Spleen (tissue), 11 donors: ENCODE measurements at regions not wholly inside any gene's neighbourhood (a gene's known extent, or its start where the extent isn't known, plus 50 kb on each side); places are given as distances from the start of the nearest gene placed in this dataset.

Source experiments
- DNase-seq: peaks from one replicate; pipeline ENCODE4 v3.0.0-alpha.2; 2020
- H3K27ac ChIP-seq, 8 donors: fragments of 200-600 bp; sonication (generic) in 7 of 8; 1 replicate in 4 of 8; 2 replicates in 4 of 8; pipeline versions ENCODE4 v1.5.0 to v1.8.0; 2016 to 2021; ENCODE audit warnings: inconsistent platforms in 4 of 8, mild to moderate bottlenecking in 4 of 8, moderate library complexity in 1 of 8
- H3K27me3 ChIP-seq, 7 donors: fragments of 200-600 bp; sonication (generic) in 6 of 7; replicated peaks in 1 of 7; 1 replicate in 4 of 7; 2 replicates in 3 of 7; pipeline versions ENCODE4 v1.5.0 to v1.8.0; 2016 to 2021; ENCODE audit warnings: inconsistent platforms in 3 of 7, mild to moderate bottlenecking in 1 of 7
- H3K36me3 ChIP-seq, 6 donors: fragments of 200-600 bp; sonication (generic) in 5 of 6; 1 replicate in 4 of 6; 2 replicates in 2 of 6; pipeline versions ENCODE4 v1.5.0 to v1.8.0; 2016 to 2021; ENCODE audit warnings: inconsistent platforms in 2 of 6
- H3K4me1 ChIP-seq, 6 donors: fragments of 200-600 bp; sonication (generic) in 5 of 6; 1 replicate in 3 of 6; 2 replicates in 3 of 6; pipeline versions ENCODE4 v1.5.0 to v1.8.0; 2016 to 2021; ENCODE audit warnings: inconsistent platforms in 3 of 6
- H3K4me3 ChIP-seq, 8 donors: fragments of 200-600 bp; sonication (generic) in 7 of 8; 1 replicate in 4 of 8; 2 replicates in 4 of 8; pipeline versions ENCODE4 v1.5.0 to v1.8.0; 2016 to 2021; ENCODE audit warnings: inconsistent platforms in 4 of 8, mild to moderate bottlenecking in 4 of 8, moderate library complexity in 2 of 8
- H3K9me3 ChIP-seq, 8 donors: fragments of 200-600 bp; sonication (generic) in 7 of 8; 1 replicate in 4 of 8; 2 replicates in 4 of 8; pipeline versions ENCODE4 v1.5.0 to v1.8.0; 2016 to 2021; ENCODE audit warnings: inconsistent platforms in 4 of 8
- POLR2A ChIP-seq, 3 donors: fragments of 450-650 bp; IDR thresholded peaks; one replicate each; pipeline ENCODE4 v1.5.1; 2017; ENCODE audit warnings: antibody characterized with exemption in 3 of 3, mild to moderate bottlenecking in 1 of 3
- POLR2AphosphoS5 ChIP-seq, 3 donors: sonication (generic); formaldehyde crosslinking; IDR thresholded peaks; one replicate each; pipeline ENCODE4 v1.5.1; 2017; ENCODE audit warnings: antibody characterized with exemption in 3 of 3
- WGBS, 5 donors: extraction: QIAGEN DNeasy Blood & Tissue Kit in 3 of 5; methylation state at CpG; one replicate each; pipeline versions ENCODE4 v1.1.5 to v1.1.7; 2013 to 2018; 5-methylcytosine and 5-hydroxymethylcytosine counted together
- intact Hi-C: fragments of 100-400 bp; cut with DNase I; formaldehyde crosslinking; loops from one replicate; pipeline ENCODE4 v1.15.0; 2023; ENCODE audit warnings: low total_unique reads
- TF ChIP-seq, protein P1 (sequence below), 11 experiments: fragments of 200-600 bp in 7 of 11; fragments of 450-650 bp in 4 of 11; sonication (generic) in 4 of 11; IDR thresholded peaks in 8 of 11; conservative IDR thresholded peaks in 3 of 11; 1 replicate in 7 of 11; 2 replicates in 4 of 11; pipeline versions ENCODE4 v1.4.0 to v1.8.0; 2016 to 2021; ENCODE audit warnings: antibody characterized with exemption in 11 of 11, inconsistent platforms in 4 of 11, mild to moderate bottlenecking in 1 of 11
- donor health status: healthy with polysubstance abuse.
- donor health status: DM: no; HTN: no; CAD: no; lungs with moderate emphysema.
- donor health status: DM: no; HTN: no; CAD: no.
- donor health status: Bipolar disorder and iron deficiency.
- donor health status: healthy.
- donor health status: DM: no; HTN: no; CAD: no.
- donor health status: DM: yes; HTN: yes; CAD: no.

DNA sequence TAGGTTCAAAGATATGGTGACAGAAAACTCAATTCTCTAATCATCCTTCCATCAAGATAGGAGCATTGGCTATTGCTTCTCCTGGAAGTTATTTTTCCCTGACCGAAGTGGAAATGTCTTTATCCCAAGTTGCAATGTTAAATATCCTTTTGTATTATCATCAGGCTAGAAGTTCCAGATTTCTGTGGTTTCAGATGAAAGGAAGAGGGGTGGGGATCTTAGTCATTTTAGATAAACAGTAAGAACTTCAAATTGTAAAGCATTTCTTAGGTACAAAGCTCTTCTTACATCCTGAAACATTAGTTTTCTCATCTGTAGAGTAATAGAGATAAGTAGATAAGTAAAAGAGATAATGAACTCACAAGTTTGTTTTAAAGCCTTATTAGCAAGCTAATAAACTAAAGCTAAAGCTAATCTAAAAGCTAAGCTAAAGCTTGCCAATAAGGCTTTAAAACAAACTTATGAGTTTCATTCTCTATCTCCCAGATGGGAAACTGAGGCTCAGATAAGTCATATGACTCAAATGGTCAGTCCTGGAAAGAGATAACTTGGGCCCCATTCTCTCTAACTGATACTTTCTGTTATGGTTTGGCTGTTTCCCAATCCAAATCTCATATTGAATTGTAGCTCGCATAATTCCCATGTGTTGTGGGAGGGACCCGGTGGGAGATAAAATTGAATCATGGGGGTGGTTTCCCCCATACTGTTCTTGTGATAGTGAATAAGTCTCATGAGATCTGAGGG is 99.2 kb upstream of the KCNK2 start:
- peaks cover 0 to 27% (median 15%) of the 10 kb centered on the region in 8 donors for H3K9me3 ChIP-seq
- H3K36me3 ChIP-seq, result no peaks in the 10 kb centered on the region
- H3K4me1 ChIP-seq, result no peaks in the 10 kb centered on the region
- intact Hi-C loops, result no loop called here
- no peak overlapping the region for H3K27ac ChIP-seq
- no peak overlapping the region for H3K4me3 ChIP-seq
- TF ChIP-seq POLR2A (IDR thresholded peaks at IDR 0.05) (no peak), POLR2AphosphoS5 (IDR thresholded peaks at IDR 0.05) (no peak)
- TF ChIP-seq, protein P1, sequence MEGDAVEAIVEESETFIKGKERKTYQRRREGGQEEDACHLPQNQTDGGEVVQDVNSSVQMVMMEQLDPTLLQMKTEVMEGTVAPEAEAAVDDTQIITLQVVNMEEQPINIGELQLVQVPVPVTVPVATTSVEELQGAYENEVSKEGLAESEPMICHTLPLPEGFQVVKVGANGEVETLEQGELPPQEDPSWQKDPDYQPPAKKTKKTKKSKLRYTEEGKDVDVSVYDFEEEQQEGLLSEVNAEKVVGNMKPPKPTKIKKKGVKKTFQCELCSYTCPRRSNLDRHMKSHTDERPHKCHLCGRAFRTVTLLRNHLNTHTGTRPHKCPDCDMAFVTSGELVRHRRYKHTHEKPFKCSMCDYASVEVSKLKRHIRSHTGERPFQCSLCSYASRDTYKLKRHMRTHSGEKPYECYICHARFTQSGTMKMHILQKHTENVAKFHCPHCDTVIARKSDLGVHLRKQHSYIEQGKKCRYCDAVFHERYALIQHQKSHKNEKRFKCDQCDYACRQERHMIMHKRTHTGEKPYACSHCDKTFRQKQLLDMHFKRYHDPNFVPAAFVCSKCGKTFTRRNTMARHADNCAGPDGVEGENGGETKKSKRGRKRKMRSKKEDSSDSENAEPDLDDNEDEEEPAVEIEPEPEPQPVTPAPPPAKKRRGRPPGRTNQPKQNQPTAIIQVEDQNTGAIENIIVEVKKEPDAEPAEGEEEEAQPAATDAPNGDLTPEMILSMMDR (IDR thresholded peaks at IDR 0.05 in 8 of 11, conservative IDR thresholded peaks at IDR 0.05 in 3 of 11), result no peak
- DNase-seq, result no peak
- WGBS, 5 donors, result 82 to 91% (median 85%) methylated on average over 3 of the region's 3 CpGs
- no peaks in the 10 kb centered on the region for H3K27me3 ChIP-seq

DNA sequence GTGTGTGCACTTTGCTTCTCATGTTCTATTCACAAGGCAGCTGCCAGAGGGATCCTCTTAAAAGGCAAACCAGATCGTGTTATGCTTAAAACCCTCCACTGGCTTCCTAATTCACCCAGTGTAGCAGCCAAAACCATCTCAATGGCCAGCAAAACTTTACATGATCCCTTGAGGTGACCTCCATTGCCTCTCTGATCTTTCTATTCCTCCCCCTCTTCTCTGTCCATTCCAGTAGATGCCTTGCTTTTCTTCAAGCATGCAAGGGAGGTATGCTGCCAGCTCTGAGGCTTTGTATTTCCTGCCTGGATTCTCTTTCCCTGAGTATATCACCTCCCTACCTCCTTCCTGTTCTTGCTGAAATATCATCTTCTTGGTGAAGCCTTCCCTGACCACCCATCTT is 93.2 kb upstream of the KCNK2 start:
- no peaks in the 10 kb centered on the region for H3K27me3 ChIP-seq
- DNase-seq, result no peak
- intact Hi-C loops, result no loop called here
- H3K36me3 ChIP-seq, result no peaks in the 10 kb centered on the region
- 52 to 65% (median 61%) methylated on average over 1 of the region's 1 CpG for WGBS, 5 donors
- H3K27ac ChIP-seq, result no peak overlapping the region
- no peak overlapping the region for H3K4me3 ChIP-seq
- TF ChIP-seq POLR2AphosphoS5 (IDR thresholded peaks at IDR 0.05) (no peak), POLR2A (IDR thresholded peaks at IDR 0.05) (no peak)
- TF ChIP-seq, protein P1 (IDR thresholded peaks at IDR 0.05 in 8 of 11, conservative IDR thresholded peaks at IDR 0.05 in 3 of 11), result no peak
- peaks cover 0 to 17% (median 12%) of the 10 kb centered on the region in 8 donors for H3K9me3 ChIP-seq
- no peaks in the 10 kb centered on the region for H3K4me1 ChIP-seq

DNA sequence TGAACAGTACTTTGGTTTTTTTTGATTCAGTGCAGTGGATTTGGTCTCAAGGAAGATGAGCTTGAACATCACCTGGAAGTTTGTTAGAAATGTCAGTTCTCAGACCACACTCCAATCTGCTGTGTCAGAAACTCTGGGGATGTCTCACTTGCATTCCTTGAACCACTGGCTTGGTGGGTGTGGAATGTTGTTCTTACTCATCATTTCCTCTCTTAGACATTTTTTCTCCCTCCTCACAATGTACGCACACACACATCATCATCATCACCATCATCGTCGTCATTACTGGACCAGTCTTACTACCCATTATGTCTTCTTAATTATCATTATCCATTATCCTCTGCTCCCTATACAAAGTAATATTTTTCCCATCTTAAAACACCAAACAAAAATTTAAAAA is 91.9 kb upstream of the KCNK2 start:
- DNase-seq, result no peak
- Histone ChIP-seq H3K27me3 (no peaks in the 10 kb centered on the region), H3K36me3 (no peaks in the 10 kb centered on the region), H3K9me3 (peaks cover 0 to 6% (median 1%) of the 10 kb centered on the region in 8 donors), H3K4me3 (no peak overlapping the region), H3K27ac (no peak overlapping the region), H3K4me1 (no peaks in the 10 kb centered on the region)
- TF ChIP-seq, protein P1 (IDR thresholded peaks at IDR 0.05 in 8 of 11, conservative IDR thresholded peaks at IDR 0.05 in 3 of 11), result no peak
- TF ChIP-seq POLR2AphosphoS5 (IDR thresholded peaks at IDR 0.05) (no peak), POLR2A (IDR thresholded peaks at IDR 0.05) (no peak)
- intact Hi-C loops, result no loop called here
- 82 to 94% (median 91%) methylated on average over 3 of the region's 3 CpGs for WGBS, 5 donors

DNA sequence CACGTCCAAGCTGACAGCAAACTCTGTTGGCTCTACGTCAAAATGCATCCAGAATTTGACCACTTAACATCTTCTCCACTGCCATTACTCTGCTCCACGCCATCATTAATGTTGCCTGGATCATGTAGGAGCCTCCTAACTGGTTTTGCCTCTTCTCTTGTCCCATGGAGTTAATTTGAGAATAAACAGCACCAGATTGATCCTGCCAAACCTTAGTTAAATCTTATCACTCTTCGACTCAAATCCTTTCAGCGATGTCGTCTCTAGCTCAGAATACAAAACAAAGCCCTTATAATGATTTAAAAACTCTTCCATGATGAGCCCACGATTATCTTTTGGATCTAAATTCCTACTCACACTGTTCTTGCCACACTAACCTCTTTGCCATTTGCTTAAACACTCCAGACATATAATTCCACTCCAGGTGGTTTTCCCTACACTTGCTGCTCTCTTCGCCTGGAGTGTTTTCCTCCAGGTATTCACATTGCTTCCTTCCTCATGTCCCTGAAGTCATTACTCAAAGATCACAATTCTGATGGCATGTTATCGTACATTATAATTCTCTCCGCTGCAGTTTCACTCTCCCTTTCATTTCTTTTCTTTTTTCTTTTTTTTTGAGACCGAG is 90.7 kb upstream of the KCNK2 start:
- Histone ChIP-seq H3K36me3 (no peaks in the 10 kb centered on the region), H3K27ac (no peak overlapping the region), H3K4me3 (no peak overlapping the region), H3K4me1 (no peaks in the 10 kb centered on the region), H3K27me3 (no peaks in the 10 kb centered on the region), H3K9me3 (no peaks in the 10 kb centered on the region)
- no peak for DNase-seq
- intact Hi-C loops, result no loop called here
- WGBS, 5 donors, result 72 to 80% (median 76%) methylated on average over 11 of the region's 11 CpGs
- TF ChIP-seq POLR2AphosphoS5 (IDR thresholded peaks at IDR 0.05), result no peak
- TF ChIP-seq POLR2A (IDR thresholded peaks at IDR 0.05), result no peak
- TF ChIP-seq, protein P1 (IDR thresholded peaks at IDR 0.05 in 8 of 11, conservative IDR thresholded peaks at IDR 0.05 in 3 of 11), result no peak
